ENCODE measurements at regions not wholly inside any gene's neighbourhood (a gene's known extent, or its start where the extent isn't known, plus 50 kb on each side); places are given as distances from the start of the nearest gene placed in this dataset.

DNA sequence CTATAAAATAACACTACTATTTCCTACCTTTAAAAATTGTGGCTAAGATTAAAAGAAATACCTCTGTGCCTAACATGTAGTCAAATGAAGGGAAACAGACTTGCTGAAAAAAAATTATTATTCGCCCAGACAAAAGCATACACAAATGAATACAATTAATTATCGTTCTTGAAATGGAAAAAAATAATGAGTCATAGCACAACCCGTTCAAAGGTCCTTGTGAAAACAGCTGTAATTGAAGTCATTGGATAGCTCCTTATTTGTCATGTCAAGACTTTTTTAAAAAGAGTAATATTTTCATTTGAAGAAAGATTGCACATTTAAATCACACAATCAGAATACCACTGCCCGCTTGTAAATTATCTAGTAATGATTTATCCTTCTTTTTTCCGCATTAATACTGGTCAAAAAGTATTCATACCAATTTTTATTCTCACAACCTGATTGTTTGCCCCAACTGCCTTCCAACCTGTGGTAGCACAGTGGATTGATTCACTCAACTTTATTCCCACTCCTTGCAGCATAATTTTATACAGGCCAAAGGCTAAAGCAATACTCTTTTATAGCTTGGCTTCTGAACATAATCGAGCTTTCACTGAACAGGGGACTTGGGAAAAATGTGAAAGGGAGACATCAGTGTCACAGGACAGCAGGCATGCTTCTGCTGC, 655.2 kb upstream of the MAP3K7 start:
- H2AFZ ChIP-seq (ENCODE audit: low read depth, low read length): peak overlapping the region; percentile 41
- no peaks in the 10 kb centered on the region for H3K9me3 ChIP-seq (ENCODE audit: low read length)
- peak overlapping the region; percentile 42 for H3K9ac ChIP-seq (ENCODE audit: low read length)
- no peaks in the 10 kb centered on the region for H3K79me2 ChIP-seq (replicated peaks; ENCODE audit: insufficient read depth, low read length)
- H3K4me3 ChIP-seq (ENCODE audit: low read length): no peak overlapping the region
- H3K4me2 ChIP-seq (ENCODE audit: low read length): no peak overlapping the region
- H3K36me3 ChIP-seq (ENCODE audit: insufficient read depth, low read length): no peaks in the 10 kb centered on the region
- H3K27me3 ChIP-seq (ENCODE audit: insufficient read depth, low read depth, low read length): no peaks in the 10 kb centered on the region
- TF ChIP-seq EP300 (conservative IDR thresholded peaks at IDR 0.05; ENCODE audit: poor library complexity, severe bottlenecking) (no peak), SMC3 (conservative IDR thresholded peaks at IDR 0.05; ENCODE audit: poor library complexity) (no peak), POLR2AphosphoS5 (IDR thresholded peaks at IDR 0.05) (no peak), TAF1 (IDR thresholded peaks at IDR 0.05; ENCODE audit: low read depth) (no peak), RAD21 (conservative IDR thresholded peaks at IDR 0.05) (no peak), EZH2 (IDR thresholded peaks at IDR 0.05; ENCODE audit: borderline replicate concordance, insufficient read depth, low read length, poor library complexity, severe bottlenecking) (no peak), REST (IDR thresholded peaks at IDR 0.05; ENCODE audit: borderline replicate concordance) (no peak), CTCF (IDR thresholded peaks at IDR 0.05; ENCODE audit: poor library complexity, severe bottlenecking) (no peak), MXI1 (conservative IDR thresholded peaks at IDR 0.05; ENCODE audit: poor library complexity, severe bottlenecking) (no peak)
- no peaks in the 10 kb centered on the region for H3F3A ChIP-seq (ENCODE audit: insufficient read depth, low read length, poor library complexity, severe bottlenecking)
- peak overlapping the region; percentile 81 for H3K27ac ChIP-seq (ENCODE audit: low read length)
- H3K9me2 ChIP-seq (ENCODE audit: insufficient read depth, low read length): no peaks in the 10 kb centered on the region
- H4K20me1 ChIP-seq (ENCODE audit: insufficient read depth): no peaks in the 10 kb centered on the region

DNA sequence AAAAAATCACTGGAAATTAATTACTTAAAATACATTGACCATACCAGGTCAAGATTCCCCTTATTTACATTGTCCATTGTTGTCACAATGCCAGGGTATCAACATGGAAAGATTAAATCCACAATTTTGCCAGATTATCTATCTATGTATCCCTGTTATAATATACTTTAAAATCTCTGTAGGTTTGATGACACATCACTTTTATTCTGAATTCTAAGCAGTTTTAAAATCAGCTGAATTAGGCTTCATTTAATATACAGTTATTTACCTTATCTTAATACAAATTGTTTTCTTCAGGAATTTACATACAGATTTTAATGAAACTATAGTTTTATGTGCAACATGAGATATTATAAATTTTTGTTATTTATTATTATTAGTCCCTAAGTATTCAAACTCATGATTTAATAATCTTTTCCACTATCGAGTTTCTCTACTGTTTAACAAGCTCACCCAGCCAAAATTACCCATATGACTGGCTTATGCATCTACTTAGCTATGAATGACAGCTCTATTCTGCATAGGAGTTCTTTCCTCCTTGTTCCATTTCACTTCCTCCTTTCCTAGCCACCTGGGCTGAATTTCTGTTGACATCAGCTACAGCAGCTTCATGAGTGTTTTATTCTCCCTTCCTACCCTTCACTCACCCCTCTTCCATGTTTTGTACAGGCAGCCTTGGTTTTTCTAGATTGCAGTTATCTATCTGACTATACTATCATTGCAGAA, 654.2 kb upstream of the MAP3K7 start:
- no peaks in the 10 kb centered on the region for H3K9me2 ChIP-seq (ENCODE audit: insufficient read depth, low read length)
- H3K36me3 ChIP-seq (ENCODE audit: insufficient read depth, low read length): no peaks in the 10 kb centered on the region
- no peaks in the 10 kb centered on the region for H3F3A ChIP-seq (ENCODE audit: insufficient read depth, low read length, poor library complexity, severe bottlenecking)
- peak overlapping the region; percentile 42 for H3K9ac ChIP-seq (ENCODE audit: low read length)
- no peaks in the 10 kb centered on the region for H3K27me3 ChIP-seq (ENCODE audit: insufficient read depth, low read depth, low read length)
- H4K20me1 ChIP-seq (ENCODE audit: insufficient read depth): no peaks in the 10 kb centered on the region
- peak overlapping the region; percentile 41 for H2AFZ ChIP-seq (ENCODE audit: low read depth, low read length)
- no peaks in the 10 kb centered on the region for H3K79me2 ChIP-seq (replicated peaks; ENCODE audit: insufficient read depth, low read length)
- TF ChIP-seq MXI1 (conservative IDR thresholded peaks at IDR 0.05; ENCODE audit: poor library complexity, severe bottlenecking) (no peak), TAF1 (IDR thresholded peaks at IDR 0.05; ENCODE audit: low read depth) (no peak)
- H3K4me2 ChIP-seq (ENCODE audit: low read length): no peak overlapping the region
- peak overlapping the region; percentile 2 for H3K4me3 ChIP-seq (ENCODE audit: low read length)
- H3K9me3 ChIP-seq (ENCODE audit: low read length): no peaks in the 10 kb centered on the region
- H3K27ac ChIP-seq (ENCODE audit: low read length): peak overlapping the region; percentile 81
